ENCODE measurements at regions not wholly inside any gene's neighbourhood (a gene's known extent, or its start where the extent isn't known, plus 50 kb on each side); places are given as distances from the start of the nearest gene placed in this dataset.

DNA sequence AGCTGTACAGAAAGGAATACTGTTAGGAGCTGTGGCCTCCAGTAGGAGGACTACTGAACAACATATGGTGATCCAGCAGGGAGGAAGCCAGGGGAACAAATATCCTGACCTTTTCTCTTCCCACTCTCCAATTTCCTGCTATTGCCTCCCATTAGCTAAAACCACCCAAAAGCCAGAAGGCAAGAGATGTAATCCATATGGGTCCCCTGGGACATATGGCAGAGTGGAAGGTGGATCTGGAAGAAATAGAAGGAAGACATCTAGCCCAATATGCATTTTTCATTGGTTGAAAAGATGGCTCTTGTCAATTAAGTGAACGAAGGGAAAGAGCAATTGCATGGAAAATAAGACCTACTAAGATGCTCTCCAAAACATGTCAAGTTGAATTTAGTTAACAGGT lies 167.2 kb downstream of the CNTN3 start:
- Histone ChIP-seq H3K4me1 (ENCODE audit: insufficient read depth, low read length, severe bottlenecking) (no peaks in the 10 kb centered on the region), H4K20me1 (ENCODE audit: insufficient read depth, low read length) (no peaks in the 10 kb centered on the region), H3K4me2 (ENCODE audit: low read length) (no peak overlapping the region), H3K27ac (ENCODE audit: low read depth, low read length, poor library complexity, severe bottlenecking) (no peak overlapping the region), H3K9me2 (ENCODE audit: low read depth, low read length) (no peaks in the 10 kb centered on the region), H3K4me3 (ENCODE audit: low read depth, low read length, poor library complexity, severe bottlenecking) (no peak overlapping the region), H3K36me3 (ENCODE audit: insufficient read depth, low read length) (no peaks in the 10 kb centered on the region), H3K79me2 (ENCODE audit: insufficient read depth, low read length) (no peaks in the 10 kb centered on the region), H3K27me3 (ENCODE audit: insufficient read depth, low read length) (no peaks in the 10 kb centered on the region), H3F3A (ENCODE audit: insufficient read depth, low read length) (no peaks in the 10 kb centered on the region), H3K9me3 (ENCODE audit: low read length) (no peaks in the 10 kb centered on the region), H3K9ac (ENCODE audit: low read length) (no peak overlapping the region), H2AFZ (ENCODE audit: low read length) (no peak overlapping the region)
- no peak for TF ChIP-seq EZH2 (IDR thresholded peaks at IDR 0.05; ENCODE audit: borderline replicate concordance, low read length)
- TF ChIP-seq, protein P1, sequence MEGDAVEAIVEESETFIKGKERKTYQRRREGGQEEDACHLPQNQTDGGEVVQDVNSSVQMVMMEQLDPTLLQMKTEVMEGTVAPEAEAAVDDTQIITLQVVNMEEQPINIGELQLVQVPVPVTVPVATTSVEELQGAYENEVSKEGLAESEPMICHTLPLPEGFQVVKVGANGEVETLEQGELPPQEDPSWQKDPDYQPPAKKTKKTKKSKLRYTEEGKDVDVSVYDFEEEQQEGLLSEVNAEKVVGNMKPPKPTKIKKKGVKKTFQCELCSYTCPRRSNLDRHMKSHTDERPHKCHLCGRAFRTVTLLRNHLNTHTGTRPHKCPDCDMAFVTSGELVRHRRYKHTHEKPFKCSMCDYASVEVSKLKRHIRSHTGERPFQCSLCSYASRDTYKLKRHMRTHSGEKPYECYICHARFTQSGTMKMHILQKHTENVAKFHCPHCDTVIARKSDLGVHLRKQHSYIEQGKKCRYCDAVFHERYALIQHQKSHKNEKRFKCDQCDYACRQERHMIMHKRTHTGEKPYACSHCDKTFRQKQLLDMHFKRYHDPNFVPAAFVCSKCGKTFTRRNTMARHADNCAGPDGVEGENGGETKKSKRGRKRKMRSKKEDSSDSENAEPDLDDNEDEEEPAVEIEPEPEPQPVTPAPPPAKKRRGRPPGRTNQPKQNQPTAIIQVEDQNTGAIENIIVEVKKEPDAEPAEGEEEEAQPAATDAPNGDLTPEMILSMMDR (IDR thresholded peaks at IDR 0.05; ENCODE audit: low read length), result no peak

DNA sequence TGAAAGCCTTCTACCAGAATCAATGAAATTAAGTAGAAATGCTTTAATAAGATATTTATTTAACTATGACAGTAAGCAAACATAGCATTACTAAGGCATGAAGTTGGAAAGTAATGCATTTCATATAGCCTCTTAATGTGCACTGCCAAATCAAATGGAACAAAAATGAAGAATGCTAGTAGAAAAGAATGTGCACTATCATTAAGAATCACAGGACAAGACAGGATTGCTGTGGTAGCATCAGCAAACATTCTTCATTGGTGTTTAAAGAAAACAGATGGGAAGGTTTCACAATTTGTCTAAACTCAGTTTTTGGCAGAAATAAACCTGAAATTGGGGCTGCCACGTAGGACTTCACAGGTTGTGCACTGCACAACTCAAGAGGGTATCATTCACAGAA lies 168.9 kb downstream of the CNTN3 start:
- Histone ChIP-seq H3K4me3 (ENCODE audit: low read depth, low read length, poor library complexity, severe bottlenecking) (no peak overlapping the region), H2AFZ (ENCODE audit: low read length) (no peak overlapping the region), H3K9me2 (ENCODE audit: low read depth, low read length) (no peaks in the 10 kb centered on the region), H3K36me3 (ENCODE audit: insufficient read depth, low read length) (no peaks in the 10 kb centered on the region), H3K4me1 (ENCODE audit: insufficient read depth, low read length, severe bottlenecking) (no peaks in the 10 kb centered on the region), H3K4me2 (ENCODE audit: low read length) (no peak overlapping the region), H3K9me3 (ENCODE audit: low read length) (no peaks in the 10 kb centered on the region), H3K79me2 (ENCODE audit: insufficient read depth, low read length) (no peaks in the 10 kb centered on the region), H4K20me1 (ENCODE audit: insufficient read depth, low read length) (no peaks in the 10 kb centered on the region), H3K27ac (ENCODE audit: low read depth, low read length, poor library complexity, severe bottlenecking) (no peak overlapping the region), H3K27me3 (ENCODE audit: insufficient read depth, low read length) (no peaks in the 10 kb centered on the region), H3F3A (ENCODE audit: insufficient read depth, low read length) (no peaks in the 10 kb centered on the region), H3K9ac (ENCODE audit: low read length) (no peak overlapping the region)
- TF ChIP-seq, protein P1 (IDR thresholded peaks at IDR 0.05; ENCODE audit: low read length), result no peak
- no peak for TF ChIP-seq EZH2 (IDR thresholded peaks at IDR 0.05; ENCODE audit: borderline replicate concordance, low read length)

DNA sequence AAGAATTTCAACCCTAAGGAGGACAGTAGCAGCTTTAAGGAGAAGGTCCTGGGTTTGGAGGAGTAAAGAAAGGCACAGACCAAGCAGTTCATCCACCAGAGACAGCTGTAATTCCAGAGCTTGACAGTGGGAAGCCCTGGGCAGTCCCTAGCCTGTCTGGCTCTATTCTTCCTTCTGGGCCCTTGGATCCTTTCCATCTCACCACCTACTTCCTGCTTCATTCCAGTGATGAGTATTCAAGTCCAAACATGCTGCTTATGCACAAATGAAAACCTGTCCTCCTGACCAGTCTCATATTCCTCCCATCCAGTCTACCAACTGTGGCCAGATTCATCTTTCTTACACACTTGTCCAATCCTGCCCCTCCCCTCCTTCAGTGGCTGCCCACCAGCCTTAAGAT lies 171.4 kb downstream of the CNTN3 start:
- H3K79me2 ChIP-seq (ENCODE audit: insufficient read depth, low read length), result no peaks in the 10 kb centered on the region
- no peaks in the 10 kb centered on the region for H3K4me1 ChIP-seq (ENCODE audit: insufficient read depth, low read length, severe bottlenecking)
- H3K9ac ChIP-seq (ENCODE audit: low read length), result no peak overlapping the region
- H3K9me3 ChIP-seq (ENCODE audit: low read length), result no peaks in the 10 kb centered on the region
- H3F3A ChIP-seq (ENCODE audit: insufficient read depth, low read length), result no peaks in the 10 kb centered on the region
- no peaks in the 10 kb centered on the region for H3K36me3 ChIP-seq (ENCODE audit: insufficient read depth, low read length)
- H3K9me2 ChIP-seq (ENCODE audit: low read depth, low read length), result no peaks in the 10 kb centered on the region
- H3K27ac ChIP-seq (ENCODE audit: low read depth, low read length, poor library complexity, severe bottlenecking), result no peak overlapping the region
- no peak overlapping the region for H2AFZ ChIP-seq (ENCODE audit: low read length)
- H3K27me3 ChIP-seq (ENCODE audit: insufficient read depth, low read length), result no peaks in the 10 kb centered on the region
- TF ChIP-seq EZH2 (IDR thresholded peaks at IDR 0.05; ENCODE audit: borderline replicate concordance, low read length), result no peak
- TF ChIP-seq, protein P1 (IDR thresholded peaks at IDR 0.05; ENCODE audit: low read length), result no peak
- no peak overlapping the region for H3K4me2 ChIP-seq (ENCODE audit: low read length)
- no peaks in the 10 kb centered on the region for H4K20me1 ChIP-seq (ENCODE audit: insufficient read depth, low read length)
- no peak overlapping the region for H3K4me3 ChIP-seq (ENCODE audit: low read depth, low read length, poor library complexity, severe bottlenecking)
